Stimulated activated CD8-positive, alpha-beta memory T cell treated with anti-CD3 and anti-CD28 coated beads, Interleukin-4, amount 100 ng/mL, for 4 hours (primary cell): ENCODE measurements at regions not wholly inside any gene's neighbourhood (a gene's known extent, or its start where the extent isn't known, plus 50 kb on each side); places are given as distances from the start of the nearest gene placed in this dataset.
A peak's percentile ranks its signal among the peaks of the same experiment; 100 is the strongest.

Experiments
- DNase-seq, 2 donors: peaks; one replicate each; pipeline ENCODE4 v3.0.0-alpha.2; 2020; ENCODE audit warnings: low read depth in 2 of 2, low spot score in 1 of 2

GRCh38 chr2:126748188-126748760 lies 92.3 kb downstream of the GYPC start:
- DNase-seq, result no peak

- no peak for DNase-seq
These were observed 93.1 kb downstream of the GYPC start for GRCh38 chr2:126748929-126749518.

GRCh38 chr2:126749537-126749936 lies 93.6 kb downstream of the GYPC start:
- no peak for DNase-seq

- no peak for DNase-seq
These were observed 94.5 kb downstream of the GYPC start for GRCh38 chr2:126750506-126750905.

- DNase-seq, result no peak
These were observed 95.5 kb downstream of the GYPC start for GRCh38 chr2:126751477-126751876.

GRCh38 chr2:126752876-126753275 lies 96.9 kb downstream of the GYPC start:
- no peak for DNase-seq

GRCh38 chr2:126753501-126754212 lies 97.7 kb downstream of the GYPC start:
- DNase-seq, result no peak

GRCh38 chr2:126754240-126755004 lies 98.5 kb downstream of the GYPC start:
- DNase-seq, result no peak

GRCh38 chr2:126756125-126756524 lies 100.2 kb downstream of the GYPC start:
- DNase-seq, result no peak

- no peak for DNase-seq
These were observed 105.5 kb downstream of the GYPC start for GRCh38 chr2:126761256-126761980.

- DNase-seq, result peak in 1 of 2 donors; percentile 7
These were observed 106.3 kb downstream of the GYPC start for GRCh38 chr2:126761981-126762878.

- no peak for DNase-seq
These were observed 108.8 kb downstream of the GYPC start for GRCh38 chr2:126764686-126765265.

- no peak for DNase-seq
These were observed 109.4 kb downstream of the GYPC start for GRCh38 chr2:126765395-126765794.

GRCh38 chr2:126766295-126766968 lies 110.5 kb downstream of the GYPC start:
- no peak for DNase-seq

- no peak for DNase-seq
These were observed 111.0 kb downstream of the GYPC start for GRCh38 chr2:126766969-126767296.

GRCh38 chr2:126769118-126769517 lies 113.2 kb downstream of the GYPC start:
- no peak for DNase-seq

GRCh38 chr2:126770466-126770865 lies 114.5 kb downstream of the GYPC start:
- DNase-seq, result no peak

- no peak for DNase-seq
These were observed 115.1 kb downstream of the GYPC start for GRCh38 chr2:126771094-126771493.

- DNase-seq, result no peak
These were observed 115.7 kb downstream of the GYPC start for GRCh38 chr2:126771501-126772195.
